CD4-positive, alpha-beta T cell treated with Interleukin-4 for 1 hour (primary cell): ENCODE measurements at regions not wholly inside any gene's neighbourhood (a gene's known extent, or its start where the extent isn't known, plus 50 kb on each side); places are given as distances from the start of the nearest gene placed in this dataset.

Source experiments
- DNase-seq, 2 donors: peaks; one replicate each; pipeline ENCODE4 v3.0.0-alpha.2; 2020 to 2022

DNA sequence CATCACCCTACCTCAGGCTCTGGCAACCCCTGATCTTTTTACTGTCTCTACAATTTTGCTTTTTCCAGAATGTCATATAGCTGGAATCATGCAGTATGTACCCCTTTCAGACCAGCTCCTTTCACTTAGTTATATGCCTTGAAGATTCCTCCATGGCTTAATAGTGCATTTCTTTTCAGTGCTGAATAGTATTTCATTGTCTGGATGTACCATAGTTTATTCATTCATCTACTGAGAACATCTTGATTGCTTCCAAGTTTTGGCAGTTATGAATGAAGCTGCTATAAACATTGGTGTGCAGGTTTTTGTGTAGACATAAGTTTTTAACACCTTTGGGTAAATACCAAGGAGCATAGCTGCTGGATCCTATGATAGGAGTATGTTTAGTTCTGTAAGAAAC lies 50.8 kb upstream of the ANP32A start:
- DNase-seq, result no peak

DNA sequence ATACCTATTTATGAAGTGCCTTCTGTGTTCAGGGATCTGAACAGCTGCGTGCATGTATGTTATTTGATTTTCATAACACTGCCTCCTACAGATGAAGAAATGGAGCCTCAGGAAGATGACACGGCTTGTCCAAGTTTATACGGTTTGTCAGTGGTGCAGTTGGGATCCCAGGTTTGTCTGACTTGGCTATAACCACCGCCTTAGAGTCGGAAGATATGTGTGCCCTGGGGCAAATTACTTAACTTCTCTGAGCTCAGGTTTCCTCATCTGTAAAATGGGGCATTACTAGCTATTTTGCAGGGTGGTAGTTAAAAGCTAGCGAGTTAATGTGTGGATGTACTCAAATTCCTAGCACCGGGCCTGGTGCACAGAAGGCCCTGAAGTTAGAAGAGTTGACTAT lies 54.1 kb upstream of the ANP32A start:
- DNase-seq, result no peak

DNA sequence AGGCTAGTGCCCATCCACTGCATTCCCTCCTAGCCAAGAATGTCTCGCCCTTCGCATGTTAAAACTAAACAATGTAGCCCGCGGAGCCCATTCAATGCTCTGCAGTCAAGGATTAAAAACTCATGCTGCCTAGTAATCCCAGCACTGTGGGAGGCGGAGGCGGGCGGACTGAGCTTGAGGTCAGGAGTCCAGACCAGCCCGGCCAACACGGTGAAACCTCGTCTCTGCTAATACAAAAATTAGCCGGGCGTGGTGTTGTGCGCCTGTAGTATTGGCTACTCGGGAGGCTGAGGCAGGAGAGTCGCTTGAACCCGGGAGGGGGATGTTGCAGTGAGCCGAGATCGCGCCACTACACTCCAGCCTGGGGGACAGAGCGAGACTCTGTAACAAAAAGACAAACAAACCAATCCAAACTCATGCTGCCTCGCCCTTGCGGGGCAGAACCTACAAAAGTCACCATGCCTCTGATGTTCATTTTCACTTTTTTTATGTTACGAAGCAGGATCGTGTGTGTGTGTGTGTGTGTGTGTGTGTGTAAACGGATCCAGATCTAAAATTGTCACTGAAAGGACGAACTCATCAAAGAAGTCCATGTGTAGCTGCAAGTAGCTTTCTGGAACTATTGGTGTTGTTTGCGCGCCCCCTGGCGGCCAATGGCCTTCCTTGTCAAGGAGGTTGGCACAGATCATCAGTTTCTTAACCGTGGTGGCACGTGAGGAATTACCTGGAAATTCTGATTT lies 54.8 kb upstream of the SPESP1 start:
- DNase-seq, result peak; percentile 86 to 87

DNA sequence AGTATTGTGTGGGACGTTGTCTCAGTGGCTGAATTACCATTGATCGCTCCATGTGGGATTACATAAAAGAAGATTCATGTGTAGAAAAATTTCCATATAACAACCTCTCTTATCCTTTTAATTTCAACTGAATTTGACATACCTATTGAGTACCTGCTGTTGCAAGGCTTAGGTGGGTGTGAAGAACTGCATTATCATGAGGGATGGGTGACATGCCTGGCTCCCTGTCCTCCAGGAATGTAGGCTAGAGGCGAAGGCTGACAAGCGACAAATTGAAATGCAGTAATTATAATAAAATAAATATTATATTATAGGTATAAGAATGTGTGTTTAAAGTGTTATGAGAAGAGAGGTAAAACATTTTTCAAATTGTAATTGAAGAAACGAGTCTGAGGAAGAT lies 52.7 kb upstream of the SPESP1 start:
- no peak for DNase-seq

DNA sequence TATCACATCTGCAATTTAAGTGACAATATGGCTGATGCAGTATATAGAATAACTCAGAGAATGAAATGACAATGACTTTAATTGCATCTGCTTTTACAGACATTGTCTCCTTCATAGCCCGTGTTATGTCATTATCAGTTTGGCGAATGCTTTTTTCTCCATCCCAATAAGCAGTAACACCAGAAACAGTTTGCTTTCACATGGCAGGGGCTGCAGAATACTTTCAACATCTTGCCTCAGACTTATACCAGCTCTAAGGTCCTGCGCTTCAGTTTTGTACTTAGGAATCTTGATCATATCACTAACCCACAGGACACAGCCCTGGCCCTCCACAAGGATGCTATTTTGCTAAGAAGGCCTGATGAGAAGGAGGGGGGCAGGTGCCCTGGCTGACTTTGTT lies 49.9 kb upstream of the SPESP1 start:
- no peak for DNase-seq
